Muscle of back (tissue), 3 donors: ENCODE measurements at regions not wholly inside any gene's neighbourhood (a gene's known extent, or its start where the extent isn't known, plus 50 kb on each side); places are given as distances from the start of the nearest gene placed in this dataset.
"Not testable (repeated sequence)": the region's sequence is repeated elsewhere in the genome, so short reads cannot be mapped to it uniquely, and the experiment has no call there.

ENCODE experiments used
- DNase-seq, 3 donors: peaks; one replicate each; pipeline versions ENCODE4 v3.0.0 to v3.0.0-alpha.2; 2013

GRCh38 chr2:238502088-238502810, 75.5 kb downstream of the ASB1 start:
- no peak for DNase-seq

- no peak for DNase-seq
These were observed 76.4 kb downstream of the ASB1 start for GRCh38 chr2:238502956-238503791.

GRCh38 chr2:238504181-238504931, 77.6 kb downstream of the ASB1 start:
- DNase-seq = no peak

GRCh38 chr2:238505119-238505891, 78.6 kb downstream of the ASB1 start:
- DNase-seq = no peak

GRCh38 chr2:238505892-238506280, 79.2 kb downstream of the ASB1 start:
- DNase-seq = no peak

GRCh38 chr2:238506371-238507068, 79.8 kb downstream of the ASB1 start:
- DNase-seq = peak in 1 of 3 donors; percentile 33

- DNase-seq = no peak
These were observed 81.1 kb downstream of the ASB1 start for GRCh38 chr2:238507836-238508235.

- peak in 1 of 3 donors; percentile 39 for DNase-seq
These were observed 82.6 kb downstream of the ASB1 start for GRCh38 chr2:238509151-238509835.

- no peak for DNase-seq
These were observed 83.2 kb downstream of the ASB1 start for GRCh38 chr2:238509903-238510302.

GRCh38 chr2:238510911-238511613, 84.3 kb downstream of the ASB1 start:
- no peak for DNase-seq

- no peak for DNase-seq
These were observed 84.9 kb downstream of the ASB1 start for GRCh38 chr2:238511614-238511950.

GRCh38 chr2:238512247-238512867, 85.6 kb downstream of the ASB1 start:
- DNase-seq = no peak

- no peak for DNase-seq
These were observed 86.6 kb downstream of the ASB1 start for GRCh38 chr2:238513346-238513745.

- not testable (repeated sequence) for DNase-seq
These were observed 87.3 kb downstream of the ASB1 start for GRCh38 chr2:238514024-238514423.

- DNase-seq = peak; percentile 40 to 53 (median 51)
These were observed 88.7 kb downstream of the ASB1 start for GRCh38 chr2:238515377-238515776.

- no peak for DNase-seq
These were observed 90.5 kb downstream of the ASB1 start for GRCh38 chr2:238517209-238517608.

GRCh38 chr2:238518172-238518820, 91.6 kb downstream of the ASB1 start:
- peak in 2 of 3 donors; percentile 33 to 79 for DNase-seq

GRCh38 chr2:238518821-238519186, 92.1 kb downstream of the ASB1 start:
- DNase-seq = no peak

GRCh38 chr2:238520359-238520886, 93.7 kb downstream of the ASB1 start:
- no peak for DNase-seq
